NCI-H1092 treated with DMSO at 0.1 percent for 48 hours (cell line): ENCODE measurements at regions not wholly inside any gene's neighbourhood (a gene's known extent, or its start where the extent isn't known, plus 50 kb on each side); places are given as distances from the start of the nearest gene placed in this dataset.

Source experiments
- DNase-seq: peaks from one replicate; lab custom pipeline; 2025; lab: John Stamatoyannopoulos, UW

DNA sequence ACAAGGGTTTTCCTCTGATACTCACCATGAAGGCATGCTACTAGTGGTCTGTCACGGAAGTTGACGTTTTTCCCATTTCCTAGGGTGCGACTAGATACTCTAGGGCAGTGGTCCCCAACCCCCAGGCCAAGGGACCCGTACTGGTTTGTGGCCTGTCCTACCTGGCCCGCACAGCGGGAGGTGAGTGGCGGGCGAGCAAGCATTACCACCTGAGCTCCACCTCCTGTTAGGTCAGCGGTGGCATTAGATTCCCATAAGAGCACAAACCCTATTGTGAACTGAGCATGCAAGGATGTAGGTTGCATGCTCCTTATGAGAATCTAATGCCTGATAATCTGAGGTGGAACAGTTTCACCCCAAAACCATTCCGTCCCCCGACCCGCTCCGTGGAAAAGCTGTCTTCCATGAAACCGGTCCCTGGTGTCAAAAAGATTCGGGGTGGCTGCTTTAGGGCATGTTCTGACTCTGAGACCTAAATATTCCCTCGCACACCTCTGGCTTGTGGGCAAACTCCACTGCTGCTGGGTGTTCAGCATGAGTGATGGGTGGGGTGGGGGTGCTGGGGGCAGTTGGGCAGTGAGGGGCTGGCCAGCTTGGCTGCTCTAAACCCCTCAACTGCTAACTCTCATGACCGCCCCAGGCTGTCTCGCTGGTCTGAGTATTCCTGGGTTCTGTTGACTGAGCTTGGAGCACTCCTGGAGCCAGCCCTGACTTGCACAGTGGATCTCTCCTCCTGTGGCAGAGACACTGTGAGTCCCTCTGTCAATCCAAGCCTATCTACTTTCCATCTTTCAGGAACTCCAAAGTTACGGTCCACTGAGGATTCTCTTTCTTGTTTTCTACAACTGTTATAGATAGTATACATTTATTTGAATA is 78.3 kb upstream of the NEK6 start:
- DNase-seq, result no peak

DNA sequence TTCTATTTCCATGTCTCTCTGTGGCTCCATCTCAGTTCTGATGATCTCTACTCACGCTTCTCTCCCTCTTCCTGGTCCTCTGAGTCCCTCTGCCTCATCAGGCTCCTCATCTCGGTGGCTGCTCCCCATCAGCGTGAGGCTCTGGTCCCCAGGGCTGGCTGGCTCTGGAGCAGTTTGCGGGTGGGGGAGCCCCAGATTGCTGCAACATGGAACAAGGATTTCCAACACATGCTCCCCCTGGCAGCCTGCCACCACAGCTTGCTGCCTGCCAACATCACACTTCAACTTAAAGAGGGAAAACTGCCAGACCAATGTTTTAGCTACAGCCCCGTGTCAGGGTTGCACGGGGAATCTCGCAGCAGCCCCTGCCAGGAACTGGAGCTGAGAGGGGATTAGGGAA is 77.2 kb upstream of the NEK6 start:
- DNase-seq, result peak; percentile 90

DNA sequence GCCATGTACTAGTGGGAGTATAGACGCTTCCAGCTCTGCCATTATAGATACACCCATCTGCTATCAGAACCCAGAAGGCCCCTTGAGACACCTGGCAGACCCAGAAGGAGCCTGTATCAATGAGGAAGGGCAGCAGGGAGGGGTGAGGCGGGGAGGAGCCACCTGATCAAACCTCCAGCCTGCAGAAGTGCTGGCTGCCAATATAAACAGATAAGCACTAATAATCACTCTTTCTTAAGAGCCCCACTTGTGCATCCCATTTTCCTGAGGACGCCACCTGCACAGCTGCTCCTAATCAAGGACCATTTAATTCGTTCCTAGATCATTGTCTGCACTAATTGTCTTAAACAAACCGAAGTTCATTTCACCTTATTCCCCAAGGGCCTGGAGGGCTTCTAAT is 75.0 kb upstream of the NEK6 start:
- peak; percentile 91 for DNase-seq

DNA sequence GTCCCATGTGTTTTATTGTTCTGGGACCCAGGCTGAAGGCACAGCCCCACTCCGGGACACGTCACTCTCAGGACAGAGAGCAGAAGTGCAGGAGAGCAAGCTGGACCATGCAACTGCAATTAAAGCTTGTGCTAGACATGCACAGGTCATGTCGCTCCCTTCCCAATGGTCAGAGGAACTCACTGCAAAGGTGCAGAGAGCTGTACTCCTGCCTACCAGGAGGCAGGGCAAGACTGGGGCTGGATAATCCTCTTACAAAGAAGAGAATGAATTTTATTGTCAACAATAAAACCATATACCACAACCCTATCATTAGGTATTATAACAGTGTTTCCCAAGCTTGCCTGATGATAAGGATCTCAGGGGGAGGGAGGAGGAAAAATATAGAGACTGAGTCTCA is 74.0 kb upstream of the NEK6 start:
- DNase-seq, result no peak

DNA sequence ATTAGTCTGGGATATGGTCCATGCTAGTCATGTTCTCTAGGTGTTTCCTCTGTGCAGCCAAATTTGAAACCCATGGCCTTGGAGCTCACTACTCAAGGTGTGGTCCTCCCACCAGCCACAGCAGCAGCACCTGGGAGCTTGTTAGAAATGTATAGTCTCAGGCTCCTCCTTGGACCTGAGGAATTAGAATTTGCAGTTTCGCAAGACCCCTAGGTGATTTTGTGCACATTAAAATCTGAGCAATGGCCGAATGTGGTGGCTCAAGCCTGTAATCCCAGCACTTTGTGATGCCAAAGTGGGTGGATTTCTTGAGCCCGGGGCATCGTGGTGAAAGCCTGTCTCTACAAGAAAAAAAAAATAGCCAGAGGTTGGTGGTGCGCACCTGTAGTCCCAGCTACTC is 72.3 kb upstream of the NEK6 start:
- DNase-seq, result no peak

DNA sequence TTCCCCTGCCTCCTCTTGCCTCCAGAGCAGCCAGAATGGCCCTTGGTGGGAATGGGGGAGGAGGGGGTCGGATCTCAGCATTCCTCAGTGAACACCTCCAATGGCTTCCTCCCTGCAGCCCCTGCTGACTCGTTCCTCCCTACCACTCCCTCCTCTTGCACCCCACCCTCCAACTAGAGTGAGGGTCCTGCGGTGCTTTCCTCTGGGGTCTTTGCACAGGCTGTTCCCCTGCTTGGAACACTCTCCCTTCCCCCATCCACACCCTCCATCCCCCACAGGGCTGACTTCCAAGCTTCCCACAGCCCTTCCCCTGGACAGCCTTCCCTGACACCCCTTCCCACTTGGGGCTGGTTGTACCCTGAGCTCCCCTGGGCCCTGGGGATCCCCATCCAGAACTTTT is 70.4 kb upstream of the NEK6 start:
- DNase-seq, result no peak

GRCh38 chr9:124188331-124189110 is 69.2 kb upstream of the NEK6 start:
- DNase-seq, result peak; percentile 18

DNA sequence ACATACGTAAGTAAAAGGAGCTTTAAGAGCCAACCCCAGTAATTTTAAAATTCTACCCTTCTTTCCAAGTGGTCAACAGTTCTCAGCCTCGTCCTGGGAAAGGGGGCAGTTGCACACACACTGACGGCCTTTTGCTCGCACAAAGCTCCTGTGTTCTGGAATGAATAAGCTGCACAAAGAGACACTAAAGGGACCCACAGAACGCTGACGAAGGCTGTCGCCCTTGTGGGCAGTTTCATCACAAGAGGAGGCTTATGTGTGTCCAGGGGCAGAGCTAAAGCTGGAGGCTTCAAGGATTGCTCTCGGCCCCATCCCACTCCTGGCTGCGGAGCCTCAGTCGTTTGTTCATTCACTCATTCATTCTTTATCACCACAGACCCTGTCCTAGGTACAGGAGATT is 67.0 kb upstream of the NEK6 start:
- DNase-seq, result no peak

- DNase-seq, result no peak
Observed at GRCh38 chr9:124191691-124192395, 65.9 kb upstream of the NEK6 start.

GRCh38 chr9:124196814-124197176 is 61.0 kb upstream of the NEK6 start:
- DNase-seq, result no peak

DNA sequence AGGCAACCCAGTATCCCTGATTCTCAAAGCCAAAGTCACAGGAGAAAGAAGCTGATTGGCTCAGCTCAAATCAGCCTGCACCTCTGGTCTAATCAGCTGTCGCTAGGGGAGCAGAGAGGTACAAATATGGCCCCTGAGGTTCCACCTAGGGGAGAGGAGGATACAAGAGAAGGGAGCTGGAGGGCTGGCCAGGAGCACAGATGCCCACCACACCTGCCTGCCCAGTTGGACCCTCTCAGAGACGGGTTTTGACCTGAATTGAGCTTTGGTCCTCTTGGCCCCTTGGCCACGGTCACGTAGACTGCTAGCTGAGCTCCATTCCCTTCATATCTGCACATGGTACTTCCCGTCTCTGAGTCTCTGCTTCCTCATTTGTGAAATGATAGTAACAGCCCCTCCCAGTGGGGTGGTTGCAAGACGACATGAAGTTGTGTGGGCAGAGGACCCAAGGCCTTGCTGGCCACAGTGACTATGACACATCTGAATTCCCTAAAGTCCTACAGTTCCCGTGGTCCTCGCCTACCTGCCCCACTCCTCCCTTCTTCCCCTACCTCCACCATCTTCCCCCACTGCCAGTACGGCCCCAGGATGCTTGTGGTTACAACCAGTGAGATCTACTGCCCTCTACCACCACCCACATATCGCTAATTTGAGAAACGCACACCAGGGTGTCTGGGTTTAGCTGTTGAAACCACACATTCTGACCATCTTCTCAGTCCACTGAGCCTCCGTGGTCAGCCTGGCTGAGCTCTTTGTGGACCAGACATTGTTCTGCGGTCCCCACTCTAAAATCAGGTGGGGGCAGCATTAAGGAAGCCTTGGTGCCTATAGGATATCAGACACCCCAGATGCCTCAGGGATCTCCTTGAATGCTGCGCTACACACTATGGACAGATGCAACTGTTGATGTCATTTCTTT is 60.3 kb upstream of the NEK6 start:
- DNase-seq, result no peak

DNA sequence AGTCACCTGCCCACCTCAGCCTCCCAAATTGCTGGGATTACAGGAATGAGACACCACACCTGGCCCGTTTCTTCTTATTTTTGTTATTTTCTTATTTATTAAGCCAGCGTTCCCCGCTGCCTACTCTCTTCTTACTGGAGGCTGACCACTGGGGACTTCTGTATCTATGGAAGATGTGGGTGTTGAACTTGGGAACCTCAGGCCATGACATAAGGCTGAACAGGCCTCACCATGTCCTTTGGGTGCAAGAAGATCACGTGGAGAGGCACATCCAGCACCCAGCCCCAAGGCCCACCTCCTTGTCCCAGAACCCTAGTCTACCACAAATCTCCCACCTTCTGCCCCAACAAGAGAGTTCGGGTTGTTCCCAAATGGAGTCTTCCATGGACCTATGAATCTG is 59.4 kb upstream of the NEK6 start:
- no peak for DNase-seq

GRCh38 chr9:124198948-124199347 is 58.8 kb upstream of the NEK6 start:
- DNase-seq, result no peak

GRCh38 chr9:124199474-124199873 is 58.3 kb upstream of the NEK6 start:
- DNase-seq, result no peak

GRCh38 chr9:124202447-124202971 is 55.2 kb upstream of the NEK6 start:
- no peak for DNase-seq

- no peak for DNase-seq
Observed at GRCh38 chr9:124205686-124206352, 51.9 kb upstream of the NEK6 start.

- DNase-seq, result no peak
Observed at GRCh38 chr9:124206391-124206790, 51.4 kb upstream of the NEK6 start.
